ENCODE measurements at regions not wholly inside any gene's neighbourhood (a gene's known extent, or its start where the extent isn't known, plus 50 kb on each side); places are given as distances from the start of the nearest gene placed in this dataset.

DNA sequence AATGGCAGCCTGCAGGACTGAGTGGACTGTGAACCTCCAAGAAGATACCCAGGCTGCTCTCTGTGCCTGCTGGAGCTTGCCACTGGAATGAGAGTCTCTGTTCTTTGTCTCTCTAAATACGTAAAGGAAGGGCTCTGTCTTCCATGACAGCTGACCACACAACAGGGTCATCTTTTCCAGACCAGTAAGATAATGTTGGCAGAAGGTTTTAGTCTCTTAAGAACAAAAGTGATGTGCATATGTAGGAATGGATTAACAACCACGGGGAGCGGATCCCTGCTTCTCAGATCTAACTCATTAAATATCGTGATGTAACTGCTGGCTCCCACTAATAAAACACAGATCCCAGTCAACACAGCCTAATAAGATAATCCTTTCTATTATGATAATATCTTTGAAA, 67.5 kb downstream of the MAP10 start:
- no peak overlapping the region for H3K4me3 ChIP-seq (replicated peaks; ENCODE audit: insufficient read depth, low read length)
- no peak overlapping the region for H3K27ac ChIP-seq (replicated peaks)
- TF ChIP-seq SPI1 (IDR thresholded peaks at IDR 0.05; ENCODE audit: borderline replicate concordance, low read depth) (no peak), POLR2AphosphoS5 (IDR thresholded peaks at IDR 0.05; ENCODE audit: low read depth) (no peak)
- TF ChIP-seq, protein P1, sequence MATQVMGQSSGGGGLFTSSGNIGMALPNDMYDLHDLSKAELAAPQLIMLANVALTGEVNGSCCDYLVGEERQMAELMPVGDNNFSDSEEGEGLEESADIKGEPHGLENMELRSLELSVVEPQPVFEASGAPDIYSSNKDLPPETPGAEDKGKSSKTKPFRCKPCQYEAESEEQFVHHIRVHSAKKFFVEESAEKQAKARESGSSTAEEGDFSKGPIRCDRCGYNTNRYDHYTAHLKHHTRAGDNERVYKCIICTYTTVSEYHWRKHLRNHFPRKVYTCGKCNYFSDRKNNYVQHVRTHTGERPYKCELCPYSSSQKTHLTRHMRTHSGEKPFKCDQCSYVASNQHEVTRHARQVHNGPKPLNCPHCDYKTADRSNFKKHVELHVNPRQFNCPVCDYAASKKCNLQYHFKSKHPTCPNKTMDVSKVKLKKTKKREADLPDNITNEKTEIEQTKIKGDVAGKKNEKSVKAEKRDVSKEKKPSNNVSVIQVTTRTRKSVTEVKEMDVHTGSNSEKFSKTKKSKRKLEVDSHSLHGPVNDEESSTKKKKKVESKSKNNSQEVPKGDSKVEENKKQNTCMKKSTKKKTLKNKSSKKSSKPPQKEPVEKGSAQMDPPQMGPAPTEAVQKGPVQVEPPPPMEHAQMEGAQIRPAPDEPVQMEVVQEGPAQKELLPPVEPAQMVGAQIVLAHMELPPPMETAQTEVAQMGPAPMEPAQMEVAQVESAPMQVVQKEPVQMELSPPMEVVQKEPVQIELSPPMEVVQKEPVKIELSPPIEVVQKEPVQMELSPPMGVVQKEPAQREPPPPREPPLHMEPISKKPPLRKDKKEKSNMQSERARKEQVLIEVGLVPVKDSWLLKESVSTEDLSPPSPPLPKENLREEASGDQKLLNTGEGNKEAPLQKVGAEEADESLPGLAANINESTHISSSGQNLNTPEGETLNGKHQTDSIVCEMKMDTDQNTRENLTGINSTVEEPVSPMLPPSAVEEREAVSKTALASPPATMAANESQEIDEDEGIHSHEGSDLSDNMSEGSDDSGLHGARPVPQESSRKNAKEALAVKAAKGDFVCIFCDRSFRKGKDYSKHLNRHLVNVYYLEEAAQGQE (IDR thresholded peaks at IDR 0.05; ENCODE audit: insufficient replicate concordance, low read depth): no peak
- no peak for DNase-seq (ENCODE audit: low read depth in 1 of 2, low spot score in 1 of 2)
- H3K27me3 ChIP-seq (ENCODE audit: insufficient read depth, poor library complexity, severe bottlenecking): no peaks in the 10 kb centered on the region

DNA sequence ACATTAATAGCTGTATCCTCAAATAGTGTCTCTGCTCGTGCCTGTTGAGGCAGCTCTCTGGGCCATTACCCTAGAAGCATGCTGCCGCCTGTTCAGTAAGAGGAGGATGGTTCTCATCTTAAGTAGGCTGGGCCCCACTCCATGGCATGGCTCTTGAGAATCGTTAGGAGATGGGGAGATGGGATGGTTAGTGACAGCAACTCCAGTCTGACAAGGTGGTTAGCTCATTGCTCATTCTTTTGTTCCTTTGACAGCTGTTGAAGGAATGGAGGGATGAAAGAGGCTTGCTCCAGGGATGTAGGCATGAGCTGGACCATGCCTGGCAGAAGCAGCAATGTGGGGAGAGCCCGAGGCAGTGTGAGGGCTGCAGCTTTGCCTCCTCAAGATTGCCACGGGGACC, 68.2 kb downstream of the MAP10 start:
- no peak for DNase-seq (ENCODE audit: low read depth in 1 of 2, low spot score in 1 of 2)
- H3K27me3 ChIP-seq (ENCODE audit: insufficient read depth, poor library complexity, severe bottlenecking): no peaks in the 10 kb centered on the region
- no peak overlapping the region for H3K4me3 ChIP-seq (replicated peaks; ENCODE audit: insufficient read depth, low read length)
- no peak overlapping the region for H3K27ac ChIP-seq (replicated peaks)
- TF ChIP-seq GABPA (IDR thresholded peaks at IDR 0.05; ENCODE audit: low read depth) (no peak), SPI1 (IDR thresholded peaks at IDR 0.05; ENCODE audit: borderline replicate concordance, low read depth) (no peak), POLR2AphosphoS5 (IDR thresholded peaks at IDR 0.05; ENCODE audit: low read depth) (no peak)
- TF ChIP-seq, protein P1 (IDR thresholded peaks at IDR 0.05; ENCODE audit: insufficient replicate concordance, low read depth): no peak
- TF ChIP-seq, protein P2, sequence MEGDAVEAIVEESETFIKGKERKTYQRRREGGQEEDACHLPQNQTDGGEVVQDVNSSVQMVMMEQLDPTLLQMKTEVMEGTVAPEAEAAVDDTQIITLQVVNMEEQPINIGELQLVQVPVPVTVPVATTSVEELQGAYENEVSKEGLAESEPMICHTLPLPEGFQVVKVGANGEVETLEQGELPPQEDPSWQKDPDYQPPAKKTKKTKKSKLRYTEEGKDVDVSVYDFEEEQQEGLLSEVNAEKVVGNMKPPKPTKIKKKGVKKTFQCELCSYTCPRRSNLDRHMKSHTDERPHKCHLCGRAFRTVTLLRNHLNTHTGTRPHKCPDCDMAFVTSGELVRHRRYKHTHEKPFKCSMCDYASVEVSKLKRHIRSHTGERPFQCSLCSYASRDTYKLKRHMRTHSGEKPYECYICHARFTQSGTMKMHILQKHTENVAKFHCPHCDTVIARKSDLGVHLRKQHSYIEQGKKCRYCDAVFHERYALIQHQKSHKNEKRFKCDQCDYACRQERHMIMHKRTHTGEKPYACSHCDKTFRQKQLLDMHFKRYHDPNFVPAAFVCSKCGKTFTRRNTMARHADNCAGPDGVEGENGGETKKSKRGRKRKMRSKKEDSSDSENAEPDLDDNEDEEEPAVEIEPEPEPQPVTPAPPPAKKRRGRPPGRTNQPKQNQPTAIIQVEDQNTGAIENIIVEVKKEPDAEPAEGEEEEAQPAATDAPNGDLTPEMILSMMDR (IDR thresholded peaks at IDR 0.05; ENCODE audit: insufficient read depth, low read length): no peak

DNA sequence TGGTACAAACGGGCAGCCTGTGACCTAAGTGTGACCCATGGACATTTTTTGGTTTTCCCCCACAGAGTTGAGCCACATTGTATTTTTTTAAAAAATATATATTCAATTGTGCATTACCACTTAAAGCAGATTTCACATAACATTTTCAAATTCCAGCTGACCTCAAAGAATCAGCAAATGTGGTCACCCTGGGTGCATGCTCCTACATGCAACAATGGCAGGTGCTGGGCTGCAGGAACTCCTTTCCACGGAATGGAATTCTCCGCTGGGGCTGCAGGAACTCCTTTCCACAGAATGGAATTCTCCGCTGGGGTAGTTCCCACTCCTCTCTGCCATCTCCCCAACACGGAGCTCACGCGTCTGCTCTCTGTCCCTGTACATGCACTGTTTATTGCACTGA, 68.7 kb downstream of the MAP10 start:
- no peak for DNase-seq (ENCODE audit: low read depth in 1 of 2, low spot score in 1 of 2)
- no peak overlapping the region for H3K27ac ChIP-seq (replicated peaks)
- H3K27me3 ChIP-seq (ENCODE audit: insufficient read depth, poor library complexity, severe bottlenecking): no peaks in the 10 kb centered on the region
- TF ChIP-seq GABPA (IDR thresholded peaks at IDR 0.05; ENCODE audit: low read depth) (no peak), SPI1 (IDR thresholded peaks at IDR 0.05; ENCODE audit: borderline replicate concordance, low read depth) (no peak), POLR2AphosphoS5 (IDR thresholded peaks at IDR 0.05; ENCODE audit: low read depth) (no peak)
- TF ChIP-seq, protein P2 (IDR thresholded peaks at IDR 0.05; ENCODE audit: insufficient read depth, low read length): no peak
- TF ChIP-seq, protein P1 (IDR thresholded peaks at IDR 0.05; ENCODE audit: insufficient replicate concordance, low read depth): no peak
- H3K4me3 ChIP-seq (replicated peaks; ENCODE audit: insufficient read depth, low read length): no peak overlapping the region

Data from HL-60 (cell line).